G401 (cell line): ENCODE measurements at regions not wholly inside any gene's neighbourhood (a gene's known extent, or its start where the extent isn't known, plus 50 kb on each side); places are given as distances from the start of the nearest gene placed in this dataset.
"Not testable (repeated sequence)": the region's sequence is repeated elsewhere in the genome, so short reads cannot be mapped to it uniquely, and the experiment has no call there.

Source experiments
- DNase-seq: peaks from one replicate; pipeline ENCODE4 v3.0.0-alpha.2; 2015; ENCODE audit warnings: low spot score
- in situ Hi-C: cut with HindIII; loops from 2 replicates; pipeline ENCODE4 v1.10.0; 2016; ENCODE audit warnings: low sequenced_read_pairs, mixed read lengths

GRCh38 chr3:165716592-165716991, 120.6 kb downstream of the BCHE start:
- in situ Hi-C loops = no loop called here
- no peak for DNase-seq

- in situ Hi-C loops = no loop called here
- no peak for DNase-seq
These were observed 123.7 kb downstream of the BCHE start for GRCh38 chr3:165713479-165713878.

GRCh38 chr3:165712382-165712781, 124.8 kb downstream of the BCHE start:
- in situ Hi-C loops = no loop called here
- DNase-seq = no peak

GRCh38 chr3:165697910-165698309, 139.3 kb downstream of the BCHE start:
- DNase-seq = no peak
- in situ Hi-C loops = no loop called here

GRCh38 chr3:165696496-165696895, 140.7 kb downstream of the BCHE start:
- in situ Hi-C loops = no loop called here
- DNase-seq = no peak

GRCh38 chr3:165683947-165684346, 153.3 kb downstream of the BCHE start:
- in situ Hi-C loops = no loop called here

GRCh38 chr3:165682734-165683133, 154.5 kb downstream of the BCHE start:
- in situ Hi-C loops = no loop called here
- no peak for DNase-seq

More at GRCh38 chr3:165683947-165684346, 153.3 kb downstream of the BCHE start:
- DNase-seq = no peak

- in situ Hi-C loops = no loop called here
- DNase-seq = no peak
These were observed 167.3 kb downstream of the BCHE start for GRCh38 chr3:165669967-165670366.

GRCh38 chr3:165669504-165669903, 167.7 kb downstream of the BCHE start:
- no peak for DNase-seq
- in situ Hi-C loops = no loop called here

GRCh38 chr3:165667676-165668075, 169.5 kb downstream of the BCHE start:
- no peak for DNase-seq

GRCh38 chr3:165658027-165658426, 179.2 kb downstream of the BCHE start:
- in situ Hi-C loops = no loop called here
- no peak for DNase-seq

More at GRCh38 chr3:165667676-165668075, 169.5 kb downstream of the BCHE start:
- in situ Hi-C loops = no loop called here

GRCh38 chr3:165653130-165653778, 184.0 kb downstream of the BCHE start:
- DNase-seq = no peak
- in situ Hi-C loops = no loop called here

- in situ Hi-C loops, DNase-seq: not testable (repeated sequence)
These were observed 187.9 kb downstream of the BCHE start for GRCh38 chr3:165649282-165649681.

GRCh38 chr3:165645191-165645590, 192.0 kb downstream of the BCHE start:
- in situ Hi-C loops = no loop called here

GRCh38 chr3:165644331-165644730, 192.9 kb downstream of the BCHE start:
- no peak for DNase-seq
- in situ Hi-C loops = no loop called here

More at GRCh38 chr3:165645191-165645590, 192.0 kb downstream of the BCHE start:
- no peak for DNase-seq

GRCh38 chr3:165643425-165643824, 193.8 kb downstream of the BCHE start:
- no peak for DNase-seq
- in situ Hi-C loops = no loop called here

GRCh38 chr3:165642761-165643420, 194.3 kb downstream of the BCHE start:
- peak; percentile 73 for DNase-seq
- in situ Hi-C loops = no loop called here

GRCh38 chr3:165641569-165642310, 195.5 kb downstream of the BCHE start:
- DNase-seq = no peak
- in situ Hi-C loops = no loop called here

GRCh38 chr3:165640970-165641369, 196.3 kb downstream of the BCHE start:
- in situ Hi-C loops = no loop called here
- no peak for DNase-seq

GRCh38 chr3:165640031-165640430, 197.2 kb downstream of the BCHE start:
- in situ Hi-C loops = no loop called here
- DNase-seq = no peak
